ENCODE measurements at regions not wholly inside any gene's neighbourhood (a gene's known extent, or its start where the extent isn't known, plus 50 kb on each side); places are given as distances from the start of the nearest gene placed in this dataset.
"Not testable (repeated sequence)": the region's sequence is repeated elsewhere in the genome, so short reads cannot be mapped to it uniquely, and the experiment has no call there.

GRCh38 chr14:86420131-86420530, 890.2 kb downstream of the FLRT2 start:
- DNase-seq, result no peak

DNA sequence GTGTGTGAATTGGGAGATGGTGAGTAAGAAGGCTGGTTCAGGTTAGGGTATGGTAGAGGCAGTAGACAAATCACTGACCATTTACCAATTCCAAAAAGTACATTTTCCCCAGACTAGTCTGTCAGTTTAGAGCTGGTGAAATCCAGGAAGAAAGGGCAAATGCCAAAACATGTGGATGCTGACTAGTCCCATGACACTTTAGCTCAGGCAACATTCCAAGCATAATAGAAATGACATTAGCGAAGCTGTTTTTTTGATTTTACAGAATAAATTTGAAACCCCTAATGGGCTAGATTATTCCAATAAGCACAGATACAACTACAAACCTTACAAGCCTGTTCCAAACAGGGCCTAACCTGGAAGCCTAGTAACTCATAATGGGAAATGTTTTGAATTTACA, 884.2 kb downstream of the FLRT2 start:
- DNase-seq, result no peak

DNA sequence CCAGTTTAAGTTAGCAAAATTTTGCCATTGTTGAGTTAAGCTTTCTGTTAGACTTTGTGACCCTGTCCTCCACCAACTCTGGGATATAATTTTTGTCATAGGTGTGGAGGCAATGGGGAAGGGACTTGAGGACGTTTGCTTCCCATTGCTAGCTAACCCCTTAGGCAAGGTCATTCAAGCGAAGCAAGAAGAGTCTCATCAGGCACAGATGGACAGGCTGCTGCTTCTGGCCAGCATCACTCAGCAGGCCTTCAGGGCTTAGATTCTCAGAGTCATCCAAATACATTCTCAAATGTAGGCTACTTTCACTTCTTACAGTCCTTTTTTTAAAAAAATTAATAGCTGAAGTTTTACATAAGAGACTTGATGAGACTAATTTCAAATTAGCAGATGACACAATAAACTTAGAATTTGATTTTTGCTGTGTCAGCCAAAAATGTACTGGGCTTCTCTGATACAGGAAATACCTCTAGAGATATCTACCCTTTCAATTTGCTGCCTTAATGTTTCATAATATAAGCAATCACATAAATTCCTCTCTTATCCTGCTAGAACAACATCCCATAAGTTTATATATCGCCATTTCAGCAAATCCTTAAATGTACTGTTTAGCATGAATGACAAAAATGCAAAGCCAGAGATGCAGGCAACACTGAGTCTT, 875.2 kb downstream of the FLRT2 start:
- no peak for DNase-seq

- no peak for DNase-seq
Observed at GRCh38 chr14:86404425-86404824, 874.5 kb downstream of the FLRT2 start.

DNA sequence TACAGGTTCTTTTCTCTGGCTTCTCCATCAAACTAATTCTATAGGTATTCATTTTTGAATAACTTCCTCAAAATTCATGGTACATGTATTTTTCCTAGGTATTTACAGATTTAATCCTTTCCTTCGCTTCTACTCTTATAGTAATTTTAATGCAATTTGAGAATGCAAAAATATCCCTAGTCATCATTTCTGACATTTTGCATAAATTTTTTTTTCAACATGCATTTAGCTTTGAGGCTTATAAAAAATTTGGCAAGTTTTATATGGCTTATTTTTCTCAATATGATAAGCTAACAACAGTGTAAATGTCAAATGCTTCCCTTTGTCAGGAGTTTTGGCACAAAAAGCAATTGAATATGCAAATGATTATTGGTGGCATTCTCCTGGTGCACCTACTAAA, 872.6 kb downstream of the FLRT2 start:
- no peak for DNase-seq

- no peak for DNase-seq
Observed at GRCh38 chr14:86391085-86391484, 861.1 kb downstream of the FLRT2 start.

- no peak for DNase-seq
Observed at GRCh38 chr14:86388216-86388615, 858.3 kb downstream of the FLRT2 start.

GRCh38 chr14:86373886-86374285, 843.9 kb downstream of the FLRT2 start:
- no peak for DNase-seq

- no peak for DNase-seq
Observed at GRCh38 chr14:86372402-86372801, 842.5 kb downstream of the FLRT2 start.

DNA sequence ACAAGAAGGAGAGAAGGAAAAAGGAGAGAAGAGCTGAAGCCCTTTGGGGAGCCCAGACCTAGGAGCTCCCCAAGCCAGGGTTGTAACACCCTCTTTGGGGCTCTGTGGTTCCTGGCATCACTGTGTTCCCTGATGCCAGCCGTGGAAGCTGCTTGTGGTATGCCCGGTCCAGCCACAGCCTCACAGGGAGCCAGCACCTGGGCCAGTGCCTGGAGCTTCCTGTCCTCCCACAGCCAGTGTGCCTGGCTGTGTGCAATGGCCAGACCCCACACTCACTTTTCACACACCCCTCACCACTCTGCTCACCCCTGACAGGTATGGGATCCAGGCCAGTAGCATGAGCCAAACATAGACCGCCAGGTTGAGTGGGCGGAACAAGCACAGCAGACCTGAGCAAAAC, 834.7 kb downstream of the FLRT2 start:
- no peak for DNase-seq

DNA sequence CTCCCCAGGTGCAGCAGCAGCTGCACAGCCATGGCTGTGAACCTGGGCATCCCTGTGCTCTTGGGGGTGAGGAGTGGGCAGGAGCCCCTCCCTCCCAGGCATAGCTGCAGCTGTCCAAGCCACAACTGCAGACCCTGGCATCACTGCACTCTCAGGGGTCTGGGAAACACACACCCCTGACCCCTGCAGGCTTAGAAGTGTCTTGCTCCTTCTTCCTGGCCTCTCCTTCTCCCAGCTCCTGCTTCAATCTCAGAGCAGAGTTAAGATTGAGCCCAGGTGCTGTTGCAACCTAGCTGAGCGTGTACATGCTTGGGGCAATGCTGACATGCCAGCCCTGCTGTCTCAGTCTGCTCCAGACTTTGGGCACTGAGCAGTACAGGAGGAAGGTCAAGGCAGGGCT, 833.6 kb downstream of the FLRT2 start:
- DNase-seq, result no peak

DNA sequence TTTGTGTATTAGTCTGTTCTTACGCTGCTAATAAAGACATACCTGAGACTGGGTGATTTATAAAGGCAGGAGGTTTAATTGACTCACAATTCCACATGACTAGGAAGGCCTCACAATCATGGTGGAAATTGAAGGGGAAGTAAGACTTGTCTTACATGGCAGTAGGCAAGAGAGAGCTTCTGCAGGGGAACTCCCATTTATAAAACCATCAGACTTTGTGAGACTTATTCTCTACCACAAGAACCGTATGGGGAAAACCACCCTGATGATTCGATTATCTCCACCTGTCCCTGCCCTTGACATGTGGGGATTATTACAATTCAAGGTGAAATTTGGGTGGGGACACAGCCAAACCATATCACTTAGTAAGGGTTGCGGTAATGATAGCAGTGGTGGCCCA, 833.1 kb downstream of the FLRT2 start:
- DNase-seq, result no peak

DNA sequence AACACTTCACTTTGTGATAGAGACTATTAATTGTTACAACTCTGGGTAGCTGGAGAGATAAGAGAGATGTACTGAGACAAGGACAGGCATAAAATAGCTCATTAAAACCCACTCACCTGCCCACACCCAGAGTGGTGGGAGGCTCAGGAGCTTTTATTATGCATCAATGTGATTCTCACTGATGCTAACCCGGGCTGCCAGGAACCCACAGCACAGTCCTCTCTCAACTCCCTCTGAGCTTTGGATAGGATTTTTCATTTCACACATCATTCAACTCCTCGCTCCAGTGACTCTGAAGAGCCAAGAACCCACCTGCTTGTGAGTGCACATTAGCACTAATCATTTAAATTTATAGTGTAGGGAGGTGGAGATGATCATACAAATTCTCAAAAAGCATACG, 827.9 kb downstream of the FLRT2 start:
- no peak for DNase-seq

- DNase-seq, result no peak
Observed at GRCh38 chr14:86357119-86357518, 827.2 kb downstream of the FLRT2 start.

GRCh38 chr14:86346818-86347384, 817.0 kb downstream of the FLRT2 start:
- DNase-seq, result no peak

- DNase-seq, result no peak
Observed at GRCh38 chr14:86334355-86334754, 804.4 kb downstream of the FLRT2 start.

GRCh38 chr14:86333493-86333892, 803.5 kb downstream of the FLRT2 start:
- DNase-seq, result no peak

GRCh38 chr14:86331341-86331740, 801.4 kb downstream of the FLRT2 start:
- DNase-seq, result no peak

GRCh38 chr14:86321151-86321550, 791.2 kb downstream of the FLRT2 start:
- DNase-seq, result no peak

DNA sequence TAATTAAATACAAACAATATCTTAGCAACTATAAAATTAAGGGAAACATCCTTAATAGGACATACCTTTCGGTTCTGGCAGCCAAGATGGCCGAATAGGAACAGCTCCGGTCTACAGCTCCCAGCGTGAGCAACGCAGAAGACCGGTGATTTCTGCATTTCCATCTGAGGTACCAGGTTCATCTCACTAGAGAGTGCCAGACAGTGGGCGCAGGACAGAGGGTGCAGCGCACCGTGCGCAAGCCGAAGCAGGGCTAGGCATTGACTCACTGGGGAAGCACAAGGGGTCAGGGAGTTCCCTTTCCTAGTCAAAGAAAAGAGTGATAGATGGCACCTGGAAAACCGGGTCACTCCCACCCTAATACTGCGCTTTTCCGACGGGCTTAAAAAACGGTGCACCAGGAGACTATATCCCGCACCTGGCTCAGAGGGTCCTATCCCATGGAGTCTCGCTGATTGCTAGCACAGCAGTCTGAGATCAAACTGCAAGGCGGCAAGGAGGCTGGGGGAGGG, 782.3 kb downstream of the FLRT2 start:
- DNase-seq, result not testable (repeated sequence)

DNA sequence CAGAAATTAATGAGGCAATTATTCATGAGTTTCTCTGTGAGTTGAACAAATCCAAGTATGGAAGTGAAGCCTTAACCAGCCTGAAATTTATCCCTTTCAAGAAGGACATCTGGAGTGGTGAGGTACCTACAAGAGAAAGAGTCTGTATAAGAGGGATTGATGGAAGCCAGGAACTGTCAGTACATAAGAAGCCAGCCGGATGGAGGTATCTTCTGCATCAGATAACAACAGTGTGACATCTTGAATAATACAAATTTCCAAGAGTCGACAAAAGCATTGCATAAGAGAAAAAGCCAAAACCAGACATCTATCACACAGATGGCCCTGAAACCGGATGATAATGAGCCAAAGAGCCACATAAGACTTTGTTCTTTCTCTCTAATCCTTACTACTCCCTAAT, 781.2 kb downstream of the FLRT2 start:
- no peak for DNase-seq

- DNase-seq, result no peak
Observed at GRCh38 chr14:86310611-86311010, 780.7 kb downstream of the FLRT2 start.

DNA sequence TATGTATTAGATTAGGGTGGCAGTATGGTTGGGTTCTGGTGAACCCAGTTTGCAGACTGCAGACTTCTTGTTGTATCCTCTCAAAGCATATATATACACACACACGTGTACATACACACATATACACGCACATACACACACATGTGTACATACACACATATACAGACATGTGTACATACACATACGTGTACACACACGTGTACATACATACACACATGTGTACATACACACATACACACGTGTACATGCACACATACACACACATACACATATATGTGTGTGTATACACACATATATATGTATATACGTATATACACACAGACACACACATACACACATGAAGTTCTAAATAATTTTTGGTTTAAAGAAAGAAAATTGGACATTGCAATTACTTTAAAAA, 780.2 kb downstream of the FLRT2 start:
- no peak for DNase-seq

GRCh38 chr14:86305058-86305457, 775.1 kb downstream of the FLRT2 start:
- no peak for DNase-seq

GRCh38 chr14:86299994-86300393, 770.0 kb downstream of the FLRT2 start:
- no peak for DNase-seq

Data from 8988T (cell line).